GM21367 (cell line): ENCODE measurements at regions not wholly inside any gene's neighbourhood (a gene's known extent, or its start where the extent isn't known, plus 50 kb on each side); places are given as distances from the start of the nearest gene placed in this dataset.

ENCODE experiments used
- ATAC-seq: cut with Tn5 transposase; IDR thresholded peaks from one replicate; pipeline ENCODE4 v1.9.1; 2021; ENCODE audit not compliant: unreplicated experiment

DNA sequence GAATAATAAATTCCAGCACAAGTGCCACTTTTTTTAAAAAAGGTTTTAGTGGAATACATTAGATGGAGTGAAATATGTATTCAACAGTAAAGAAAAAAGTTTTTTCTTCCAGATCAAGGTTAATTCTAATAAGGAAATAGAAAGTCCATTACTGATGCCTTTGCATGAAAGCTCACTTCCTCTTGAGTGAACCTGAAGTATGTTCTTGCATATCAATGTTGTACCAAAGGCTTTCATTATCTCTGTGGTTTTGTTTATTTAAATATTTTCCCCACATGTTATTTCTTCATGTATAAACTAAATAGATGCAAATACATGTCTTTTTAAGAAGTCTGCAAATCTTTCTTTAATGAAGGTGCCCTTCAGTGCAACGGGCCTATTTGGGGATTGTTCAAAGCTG is 307.9 kb downstream of the C4orf33 start:
- ATAC-seq, result no peak

- no peak for ATAC-seq
Observed at GRCh38 chr4:129410115-129410514, 314.2 kb downstream of the C4orf33 start.

DNA sequence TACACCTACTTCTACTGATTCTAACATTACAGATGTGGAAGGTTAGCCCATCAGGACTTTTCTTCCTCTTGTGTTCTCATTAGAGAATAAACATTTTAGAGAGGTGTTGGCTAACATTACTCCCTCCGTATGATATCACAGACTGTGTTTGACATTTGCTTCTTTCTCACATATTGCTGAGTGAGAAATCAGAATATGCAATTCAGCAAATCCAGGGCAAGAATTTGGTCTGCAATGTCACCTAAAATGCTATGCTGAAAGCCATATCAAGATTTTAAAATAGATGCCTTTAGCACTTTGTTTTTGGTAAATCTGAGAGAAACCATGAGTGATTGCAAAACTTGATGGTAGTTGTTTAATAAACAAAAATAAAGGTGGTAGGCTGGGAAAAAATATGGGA is 319.1 kb downstream of the C4orf33 start:
- no peak for ATAC-seq

GRCh38 chr4:129420637-129421036 is 324.7 kb downstream of the C4orf33 start:
- no peak for ATAC-seq

DNA sequence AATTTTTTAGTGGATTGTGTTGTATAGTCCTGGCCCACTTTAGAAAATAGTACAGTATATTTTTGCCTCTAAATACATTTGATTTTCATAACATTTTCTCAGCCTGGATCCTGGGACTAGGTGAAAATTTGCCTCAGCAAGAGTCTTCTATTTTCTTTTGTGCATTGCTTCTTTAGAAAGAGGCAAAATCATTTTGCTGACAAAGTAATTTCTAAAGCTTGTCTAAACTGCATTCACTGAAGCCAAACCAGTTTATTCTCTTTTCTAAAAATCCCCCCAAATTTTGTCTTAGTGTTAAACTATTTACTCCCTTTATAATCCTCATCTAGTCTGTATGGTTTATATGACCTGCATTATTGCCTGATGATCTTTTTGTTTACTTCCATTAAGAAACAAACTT is 326.3 kb downstream of the C4orf33 start:
- no peak for ATAC-seq

GRCh38 chr4:129428454-129428853 is 332.5 kb downstream of the C4orf33 start:
- ATAC-seq, result no peak

GRCh38 chr4:129429581-129430320 is 333.8 kb downstream of the C4orf33 start:
- ATAC-seq, result no peak

- ATAC-seq, result no peak
Observed at GRCh38 chr4:129437347-129437746, 341.4 kb downstream of the C4orf33 start.

DNA sequence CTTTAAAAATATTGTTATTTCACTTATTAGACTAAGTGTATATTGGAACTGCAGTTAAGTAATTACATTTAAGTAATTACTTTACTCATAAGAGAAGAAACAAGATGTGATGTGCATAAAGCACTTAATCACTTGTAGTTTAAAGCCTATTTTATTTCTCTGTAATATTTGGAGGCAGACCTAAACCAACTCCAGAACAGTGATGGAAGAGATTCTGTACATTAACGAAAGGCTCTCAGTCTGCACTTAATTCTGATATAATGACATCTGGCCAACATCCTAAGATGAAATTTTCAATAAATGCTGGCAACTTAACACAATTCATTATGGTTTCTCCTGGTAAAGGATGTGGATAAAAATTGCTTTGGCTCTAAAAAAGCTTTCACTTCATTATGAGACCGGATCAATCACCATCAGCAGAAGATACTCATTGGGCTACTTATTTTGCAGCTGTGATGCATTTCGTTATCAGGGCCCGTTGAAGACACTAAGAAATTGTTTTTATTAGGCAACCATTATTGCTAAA is 342.6 kb downstream of the C4orf33 start:
- no peak for ATAC-seq

DNA sequence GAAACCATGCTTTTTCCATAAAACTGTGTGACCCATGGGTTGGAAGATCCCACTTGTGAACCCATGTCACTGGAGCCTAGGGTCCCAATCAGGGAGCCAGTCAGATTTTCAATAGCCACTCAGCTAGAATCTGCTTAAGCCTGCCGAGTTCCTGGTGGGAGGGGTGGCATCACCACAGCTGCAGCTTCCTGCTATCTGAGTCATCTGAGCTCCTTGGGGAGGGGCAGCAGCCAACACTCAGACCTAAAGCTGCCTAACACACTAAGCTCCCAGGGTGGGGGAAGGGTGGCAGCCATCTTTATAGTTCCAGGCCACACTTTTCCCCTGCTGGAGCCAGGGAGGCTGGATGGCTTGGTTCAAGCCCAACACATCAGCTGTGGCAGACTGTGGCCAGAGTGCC is 350.1 kb downstream of the C4orf33 start:
- ATAC-seq, result no peak

GRCh38 chr4:129453524-129454200 is 357.7 kb downstream of the C4orf33 start:
- ATAC-seq, result no peak

GRCh38 chr4:129455482-129455881 is 359.5 kb downstream of the C4orf33 start:
- ATAC-seq, result no peak

DNA sequence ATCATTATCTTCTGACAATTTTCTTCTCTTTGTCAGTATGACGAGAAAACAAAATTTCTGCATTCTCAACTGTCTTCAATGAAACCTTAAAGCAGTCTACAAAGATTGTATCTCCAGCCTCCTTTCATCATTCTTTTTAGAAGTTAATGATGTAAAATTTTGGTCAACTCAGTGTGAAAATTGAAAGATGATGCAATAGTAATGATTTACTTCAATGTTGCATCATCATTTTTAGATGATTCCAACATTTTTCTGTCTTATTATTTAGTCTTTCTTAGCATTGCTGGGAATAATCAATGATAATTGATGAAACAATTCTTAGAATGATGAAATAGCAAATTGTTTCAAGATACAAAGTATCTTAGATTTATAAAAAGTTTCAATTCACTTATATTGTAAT is 372.7 kb downstream of the C4orf33 start:
- ATAC-seq, result no peak

GRCh38 chr4:129474698-129475097 is 378.7 kb downstream of the C4orf33 start:
- ATAC-seq, result no peak

DNA sequence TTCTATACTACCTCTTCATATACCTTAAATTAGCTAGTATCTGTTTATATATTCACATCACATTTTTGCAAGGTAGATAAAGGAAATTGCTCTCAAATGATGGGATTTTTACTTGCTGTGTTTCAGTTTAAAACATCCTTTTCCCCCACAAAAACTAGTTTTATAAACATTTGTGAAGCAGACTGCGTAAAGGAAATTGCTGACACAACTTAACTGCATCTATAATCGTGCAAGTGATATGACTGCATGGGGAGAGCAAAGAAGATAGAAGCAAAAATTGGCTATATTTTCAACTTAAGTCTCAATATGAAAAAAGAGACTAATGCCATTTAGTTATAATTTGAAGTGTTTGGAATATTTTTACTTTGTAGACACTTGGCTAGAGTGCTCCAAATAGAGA is 385.2 kb downstream of the C4orf33 start:
- ATAC-seq, result no peak

GRCh38 chr4:129488427-129488826 is 392.5 kb downstream of the C4orf33 start:
- no peak for ATAC-seq

GRCh38 chr4:129490516-129490915 is 394.6 kb downstream of the C4orf33 start:
- no peak for ATAC-seq

GRCh38 chr4:129498626-129499025 is 402.7 kb downstream of the C4orf33 start:
- ATAC-seq, result no peak

DNA sequence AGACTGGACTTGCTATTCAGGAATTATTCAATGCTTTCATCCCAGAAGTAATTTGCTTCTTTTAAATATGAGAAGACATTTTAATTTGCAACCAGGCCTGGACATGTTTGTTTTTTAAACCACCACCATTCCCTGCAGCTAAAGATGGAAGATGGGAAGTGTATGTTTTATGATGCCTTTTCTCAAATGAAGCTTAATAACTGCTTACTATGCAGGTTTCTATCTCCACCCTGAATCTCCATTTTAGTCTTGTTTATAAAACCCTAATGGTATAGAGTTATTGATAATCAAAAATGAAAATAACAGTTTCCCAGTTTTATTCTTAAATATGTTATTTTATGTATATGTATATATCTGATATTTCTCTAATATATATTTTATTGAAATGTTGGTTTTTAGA is 418.9 kb downstream of the C4orf33 start:
- no peak for ATAC-seq

DNA sequence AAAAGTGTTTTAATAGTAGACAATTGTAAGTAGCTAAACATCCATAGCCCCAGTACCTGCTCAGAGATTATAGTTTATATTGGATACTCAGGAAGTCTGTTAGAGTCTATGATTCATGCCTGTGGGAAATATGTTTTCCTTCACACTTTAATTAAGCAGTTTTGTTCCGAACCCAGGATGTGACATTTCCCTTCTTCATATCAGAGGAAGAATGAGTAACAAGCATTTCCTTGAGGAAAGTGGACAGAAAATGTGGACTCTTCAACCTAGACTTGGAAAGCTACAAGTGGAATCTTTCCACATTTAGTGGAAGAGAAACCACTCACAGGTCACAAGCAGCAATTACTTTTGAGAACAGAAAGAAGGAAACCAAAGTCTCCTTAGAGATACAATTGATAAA is 419.4 kb downstream of the C4orf33 start:
- no peak for ATAC-seq

GRCh38 chr4:129526812-129527211 is 430.9 kb downstream of the C4orf33 start:
- ATAC-seq, result no peak

GRCh38 chr4:129531253-129531652 is 435.3 kb downstream of the C4orf33 start:
- no peak for ATAC-seq
